ENCODE measurements at regions not wholly inside any gene's neighbourhood (a gene's known extent, or its start where the extent isn't known, plus 50 kb on each side); places are given as distances from the start of the nearest gene placed in this dataset.

DNA sequence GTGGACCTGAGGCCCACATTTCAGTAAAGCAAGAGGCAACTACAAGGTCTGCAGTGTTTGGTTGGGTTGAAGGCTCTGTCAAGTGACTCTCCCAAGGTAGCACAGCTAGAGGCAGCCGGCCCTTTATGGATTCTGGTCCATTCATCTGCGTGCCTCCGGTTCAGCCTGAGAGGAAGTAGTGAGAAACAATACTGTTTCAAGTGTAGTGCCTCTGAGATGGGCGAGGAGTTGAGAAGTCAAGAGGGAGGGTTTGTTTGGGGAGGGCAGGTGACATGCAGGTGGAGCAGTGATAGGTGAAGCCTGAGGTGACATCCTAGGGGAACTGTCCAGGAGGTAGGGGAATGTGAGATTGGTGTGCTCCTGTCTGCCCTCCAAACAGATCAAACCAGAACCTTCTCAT lies 933.5 kb downstream of the VRK1 start:
- no peak for TF ChIP-seq ZFX (IDR thresholded peaks at IDR 0.05)
- TF ChIP-seq, protein P1, sequence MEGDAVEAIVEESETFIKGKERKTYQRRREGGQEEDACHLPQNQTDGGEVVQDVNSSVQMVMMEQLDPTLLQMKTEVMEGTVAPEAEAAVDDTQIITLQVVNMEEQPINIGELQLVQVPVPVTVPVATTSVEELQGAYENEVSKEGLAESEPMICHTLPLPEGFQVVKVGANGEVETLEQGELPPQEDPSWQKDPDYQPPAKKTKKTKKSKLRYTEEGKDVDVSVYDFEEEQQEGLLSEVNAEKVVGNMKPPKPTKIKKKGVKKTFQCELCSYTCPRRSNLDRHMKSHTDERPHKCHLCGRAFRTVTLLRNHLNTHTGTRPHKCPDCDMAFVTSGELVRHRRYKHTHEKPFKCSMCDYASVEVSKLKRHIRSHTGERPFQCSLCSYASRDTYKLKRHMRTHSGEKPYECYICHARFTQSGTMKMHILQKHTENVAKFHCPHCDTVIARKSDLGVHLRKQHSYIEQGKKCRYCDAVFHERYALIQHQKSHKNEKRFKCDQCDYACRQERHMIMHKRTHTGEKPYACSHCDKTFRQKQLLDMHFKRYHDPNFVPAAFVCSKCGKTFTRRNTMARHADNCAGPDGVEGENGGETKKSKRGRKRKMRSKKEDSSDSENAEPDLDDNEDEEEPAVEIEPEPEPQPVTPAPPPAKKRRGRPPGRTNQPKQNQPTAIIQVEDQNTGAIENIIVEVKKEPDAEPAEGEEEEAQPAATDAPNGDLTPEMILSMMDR (conservative IDR thresholded peaks at IDR 0.05) = no peak
- H3K27ac ChIP-seq = no peak overlapping the region

DNA sequence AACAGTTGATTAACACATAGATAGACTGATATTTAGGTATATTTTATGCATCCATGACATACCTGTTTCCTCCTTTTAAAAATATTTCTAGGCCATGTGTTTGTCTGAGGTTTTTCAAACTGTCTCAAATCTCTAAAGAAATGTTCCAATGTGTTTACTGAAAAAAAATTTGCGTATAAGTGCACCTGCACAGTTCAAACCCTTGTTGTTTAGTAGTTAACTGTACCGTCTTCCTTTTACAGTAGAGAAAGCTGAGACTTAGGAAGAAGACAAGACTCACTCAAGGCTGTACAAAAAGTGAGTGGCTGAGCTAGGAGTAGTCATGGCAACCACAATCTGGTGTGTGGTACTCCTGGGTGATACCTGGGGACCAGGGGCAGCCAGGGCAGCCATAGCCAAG lies 934.6 kb downstream of the VRK1 start:
- no peak overlapping the region for H3K27ac ChIP-seq
- TF ChIP-seq, protein P1 (conservative IDR thresholded peaks at IDR 0.05) = no peak
- no peak for TF ChIP-seq ZFX (IDR thresholded peaks at IDR 0.05)

DNA sequence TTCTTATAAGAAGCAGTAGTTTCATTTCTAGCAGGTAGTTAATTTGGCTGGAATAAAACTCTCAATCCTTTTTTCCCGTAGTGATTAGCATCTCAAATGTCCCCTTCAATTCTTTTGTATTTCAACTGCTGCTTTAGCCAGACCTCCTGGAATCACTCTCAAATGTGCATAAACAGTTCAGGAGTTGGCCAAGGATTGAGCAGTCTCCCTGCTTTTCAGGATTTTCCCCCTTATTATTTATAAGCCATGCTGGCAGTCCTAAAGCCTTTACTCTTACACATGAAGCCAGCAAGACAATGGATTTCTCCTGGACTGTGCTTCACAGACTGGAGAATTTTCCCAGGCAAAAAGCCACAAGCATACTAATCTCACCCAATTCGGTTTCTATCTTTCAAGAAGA lies 950.1 kb downstream of the VRK1 start:
- TF ChIP-seq ZFX (IDR thresholded peaks at IDR 0.05) = no peak
- TF ChIP-seq, protein P1 (conservative IDR thresholded peaks at IDR 0.05) = no peak
- no peak overlapping the region for H3K27ac ChIP-seq

DNA sequence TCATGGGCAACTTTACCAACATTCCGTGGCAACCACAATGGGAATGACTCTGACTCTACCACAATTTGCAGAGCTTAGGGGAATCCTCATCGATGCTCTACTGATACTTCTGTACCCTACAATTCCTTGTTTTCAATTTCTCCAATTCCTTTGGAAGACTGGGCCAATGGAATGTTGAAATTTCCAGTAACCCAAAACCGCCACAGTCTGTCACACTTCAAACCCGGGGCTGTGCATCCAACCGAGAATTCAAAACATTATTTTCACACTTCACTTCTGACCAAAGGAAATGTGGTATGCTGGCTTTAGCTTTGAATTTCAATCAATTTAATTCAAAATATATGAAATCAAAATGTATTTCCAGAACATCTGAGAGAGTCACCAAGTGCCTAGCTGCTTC lies 951.4 kb downstream of the VRK1 start:
- no peak overlapping the region for H3K27ac ChIP-seq
- TF ChIP-seq, protein P1 (conservative IDR thresholded peaks at IDR 0.05) = no peak

DNA sequence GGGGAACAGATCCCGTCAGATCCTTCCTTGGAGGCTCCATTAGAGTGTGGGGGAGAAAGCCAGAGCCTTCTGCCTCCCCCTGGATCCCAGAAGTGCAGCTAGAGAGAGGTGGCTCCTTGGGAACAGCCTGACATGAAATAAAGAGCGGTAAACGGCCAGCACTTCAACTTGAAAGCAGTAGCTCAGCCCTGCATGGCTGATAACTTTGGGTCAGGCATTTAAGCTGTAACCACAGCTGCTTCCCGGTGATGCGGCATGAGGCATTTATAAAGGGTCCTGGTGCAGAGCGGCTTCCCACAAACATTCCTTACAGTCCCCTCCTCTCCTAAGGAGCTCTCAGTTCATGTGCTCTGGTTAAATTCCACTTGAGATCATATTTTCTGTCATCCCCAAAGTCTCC lies 960.3 kb downstream of the VRK1 start:
- TF ChIP-seq, protein P1 (conservative IDR thresholded peaks at IDR 0.05) = no peak
- no peak for TF ChIP-seq ZFX (IDR thresholded peaks at IDR 0.05)
- no peak overlapping the region for H3K27ac ChIP-seq

DNA sequence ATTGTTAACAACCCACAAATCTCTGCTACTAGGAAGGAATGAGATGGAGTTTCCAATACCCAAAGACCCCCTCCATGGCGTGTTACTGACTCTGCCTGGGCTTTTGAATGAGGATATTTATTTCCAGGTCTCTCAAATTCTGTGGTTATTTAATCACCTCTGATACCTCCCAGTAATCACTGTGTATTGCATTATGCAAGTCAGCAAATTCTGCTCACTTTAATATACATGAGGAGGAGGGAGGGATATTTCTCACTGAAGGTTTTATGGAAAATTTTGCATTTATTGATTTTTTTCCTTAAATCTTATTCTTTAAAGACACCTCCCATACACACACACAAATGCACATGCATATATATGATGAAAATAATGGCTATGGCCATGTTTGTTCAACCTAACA lies 962.9 kb downstream of the VRK1 start:
- TF ChIP-seq ZFX (IDR thresholded peaks at IDR 0.05) = no peak
- TF ChIP-seq, protein P1 (conservative IDR thresholded peaks at IDR 0.05) = no peak

DNA sequence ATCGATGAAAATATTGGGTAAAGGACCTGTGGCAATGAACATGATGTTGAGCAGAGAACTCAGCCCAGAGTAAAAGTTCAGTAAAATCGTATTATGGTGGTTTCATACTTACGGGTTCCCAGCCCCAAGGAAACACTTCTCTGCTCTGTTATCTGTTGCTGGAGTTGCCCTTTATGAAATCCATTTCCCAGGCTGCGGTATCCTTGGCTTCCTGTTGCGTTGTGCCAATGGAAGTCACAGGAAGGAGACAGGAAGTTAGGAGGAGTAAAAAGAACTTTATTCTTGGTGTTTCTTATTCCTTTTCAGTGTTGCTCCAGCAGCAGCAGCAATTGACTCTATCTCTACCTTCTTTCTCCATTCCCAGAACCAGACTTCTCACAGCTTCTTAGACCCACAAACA lies 965.2 kb downstream of the VRK1 start:
- TF ChIP-seq ZFX (IDR thresholded peaks at IDR 0.05) = no peak
- TF ChIP-seq, protein P1 (conservative IDR thresholded peaks at IDR 0.05) = no peak
- no peak overlapping the region for H3K27ac ChIP-seq

More for the DNA sequence above, 962.9 kb downstream of the VRK1 start:
- H3K27ac ChIP-seq = no peak overlapping the region
